Neural progenitor cell (in vitro differentiated cells): ENCODE measurements at regions not wholly inside any gene's neighbourhood (a gene's known extent, or its start where the extent isn't known, plus 50 kb on each side); places are given as distances from the start of the nearest gene placed in this dataset.

ENCODE experiments used
- CTCF ChIP-seq: fragments of 200-600 bp; sonication (generic); IDR thresholded peaks from 2 replicates; pipeline ENCODE4 v1.5.1; 2017; ENCODE audit warnings: antibody characterized with exemption, mild to moderate bottlenecking
- EZH2 ChIP-seq: fragments of 200-600 bp; sonication (generic); IDR thresholded peaks from 2 replicates; pipeline ENCODE4 v1.6.1; 2017; ENCODE audit warnings: antibody characterized with exemption, mild to moderate bottlenecking, moderate library complexity

GRCh38 chr11:26244207-26244606, 87.7 kb upstream of the ANO3 start:
- TF ChIP-seq CTCF (no peak), EZH2 (no peak)
